HK-2 (cell line): ENCODE measurements at regions not wholly inside any gene's neighbourhood (a gene's known extent, or its start where the extent isn't known, plus 50 kb on each side); places are given as distances from the start of the nearest gene placed in this dataset.
"Not testable (repeated sequence)": the region's sequence is repeated elsewhere in the genome, so short reads cannot be mapped to it uniquely, and the experiment has no call there.

Experiments
- DNase-seq: peaks from one replicate; pipeline ENCODE4 v3.0.0-alpha.2; 2018; ENCODE audit not compliant: unreplicated experiment

- DNase-seq, result no peak
These were observed 129.1 kb upstream of the OLIG3 start for GRCh38 chr6:137623293-137623692.

GRCh38 chr6:137625100-137625661 is 131.0 kb upstream of the OLIG3 start:
- no peak for DNase-seq

- DNase-seq, result no peak
These were observed 131.6 kb upstream of the OLIG3 start for GRCh38 chr6:137625808-137626207.

- no peak for DNase-seq
These were observed 136.5 kb upstream of the OLIG3 start for GRCh38 chr6:137630666-137631065.

GRCh38 chr6:137631323-137631722 is 137.1 kb upstream of the OLIG3 start:
- DNase-seq, result peak; percentile 1

GRCh38 chr6:137634177-137634576 is 140.0 kb upstream of the OLIG3 start:
- not testable (repeated sequence) for DNase-seq

GRCh38 chr6:137637121-137637520 is 142.9 kb upstream of the OLIG3 start:
- peak; percentile 51 for DNase-seq

- no peak for DNase-seq
These were observed 144.9 kb upstream of the OLIG3 start for GRCh38 chr6:137638926-137639706.

GRCh38 chr6:137640086-137640485 is 145.9 kb upstream of the OLIG3 start:
- DNase-seq, result no peak

- peak; percentile 47 for DNase-seq
These were observed 147.4 kb upstream of the OLIG3 start for GRCh38 chr6:137641474-137642077.

GRCh38 chr6:137643210-137643609 is 149.0 kb upstream of the OLIG3 start:
- DNase-seq, result not testable (repeated sequence)

GRCh38 chr6:137643644-137644043 is 149.4 kb upstream of the OLIG3 start:
- not testable (repeated sequence) for DNase-seq

- no peak for DNase-seq
These were observed 151.7 kb upstream of the OLIG3 start for GRCh38 chr6:137645850-137646249.

GRCh38 chr6:137646484-137646883 is 152.3 kb upstream of the OLIG3 start:
- DNase-seq, result no peak

GRCh38 chr6:137647762-137648447 is 153.7 kb upstream of the OLIG3 start:
- no peak for DNase-seq

- DNase-seq, result no peak
These were observed 156.5 kb upstream of the OLIG3 start for GRCh38 chr6:137650720-137651119.

GRCh38 chr6:137651178-137651577 is 157.0 kb upstream of the OLIG3 start:
- DNase-seq, result no peak

GRCh38 chr6:137651591-137652335 is 157.6 kb upstream of the OLIG3 start:
- DNase-seq, result no peak

GRCh38 chr6:137652961-137653705 is 158.9 kb upstream of the OLIG3 start:
- DNase-seq, result no peak

GRCh38 chr6:137653706-137654059 is 159.5 kb upstream of the OLIG3 start:
- no peak for DNase-seq

GRCh38 chr6:137654365-137654981 is 160.3 kb upstream of the OLIG3 start:
- DNase-seq, result no peak
